ENCODE measurements at regions not wholly inside any gene's neighbourhood (a gene's known extent, or its start where the extent isn't known, plus 50 kb on each side); places are given as distances from the start of the nearest gene placed in this dataset.

DNA sequence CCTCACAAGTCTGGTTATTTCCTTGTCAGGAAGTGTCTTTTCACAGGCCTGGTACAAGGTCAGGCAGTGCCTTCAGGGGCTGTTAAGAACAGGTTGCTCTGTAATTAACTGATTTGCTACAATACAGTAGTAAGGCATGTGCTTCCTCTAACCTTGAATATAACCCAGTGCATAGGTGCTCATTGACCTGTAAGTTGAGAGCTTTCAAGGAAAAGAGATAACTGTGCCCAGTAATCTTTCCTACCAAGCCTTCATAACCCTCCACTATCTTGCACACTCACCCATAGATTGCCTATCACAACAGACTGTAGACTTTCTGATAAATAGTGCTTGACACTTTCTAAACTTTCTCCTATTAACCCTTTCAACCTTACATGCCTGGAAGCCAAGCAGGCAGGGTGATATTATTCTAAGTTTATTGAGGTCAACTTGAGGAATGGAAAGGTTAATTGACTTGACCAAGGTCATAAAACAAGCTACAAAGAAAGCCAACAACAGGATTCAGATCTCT lies 148.1 kb downstream of the PPARGC1A start:
- H3K27ac ChIP-seq (ENCODE audit: extremely low read depth, low read depth, low read length): no peak overlapping the region
- ChIA-PET CTCF (ENCODE audit: low intra/inter-chr PET ratio) (no interaction called here), POLR2A (no interaction called here)
- no peak overlapping the region for H2AFZ ChIP-seq (ENCODE audit: low read depth, low read length)
- intact Hi-C loops (cut with micrococcal nuclease) (no loop called here), in situ Hi-C loops (cut with MboI) (no loop called here)
- ATAC-seq (no peak), DNase-seq (ENCODE audit: extremely low read depth in 1 of 4, low spot score in 3 of 4) (no peak), FAIRE-seq (no peak)
- H3K9ac ChIP-seq (ENCODE audit: insufficient read depth in 1 of 2, low read depth in 2 of 2, low read length in 2 of 2): no peak overlapping the region
- H3K4me2 ChIP-seq (ENCODE audit: insufficient read depth, low read length): no peak overlapping the region
- no peak overlapping the region for H3K4me3 ChIP-seq
- H3K79me2 ChIP-seq (ENCODE audit: control insufficient read depth, insufficient read depth, low read length): no peaks in the 10 kb centered on the region
- TF ChIP-seq CBFA2T3 (IDR thresholded peaks at IDR 0.05): peak; percentile 8; the same call in 1 of the 2 replicates
- TF ChIP-seq GATAD2B (IDR thresholded peaks at IDR 0.05; ENCODE audit: borderline replicate concordance): no peak
- no peaks in the 10 kb centered on the region for H3K27me3 ChIP-seq (ENCODE audit: control insufficient read depth in 2 of 2, insufficient read depth in 2 of 2, low read length in 2 of 2)
- no peaks in the 10 kb centered on the region for H3K36me3 ChIP-seq (ENCODE audit: control insufficient read depth, insufficient read depth, low read length)
- BruUV-seq (replicated peaks): no TSS peak
- H3K9me1 ChIP-seq (ENCODE audit: control insufficient read depth, insufficient read depth, low read length): no peaks in the 10 kb centered on the region
- H4K20me1 ChIP-seq (replicated peaks; ENCODE audit: control insufficient read depth, insufficient read depth, low read length): no peaks in the 10 kb centered on the region; the same call in 1 of the 2 replicates
- H3K9me3 ChIP-seq (replicated peaks; ENCODE audit: control insufficient read depth, insufficient read depth, low read depth, low read length): no peaks in the 10 kb centered on the region
- H3K4me1 ChIP-seq (replicated peaks in 1 of 2; ENCODE audit: control insufficient read depth in 2 of 2, insufficient read depth in 2 of 2, low read length in 2 of 2): no peaks in the 10 kb centered on the region

DNA sequence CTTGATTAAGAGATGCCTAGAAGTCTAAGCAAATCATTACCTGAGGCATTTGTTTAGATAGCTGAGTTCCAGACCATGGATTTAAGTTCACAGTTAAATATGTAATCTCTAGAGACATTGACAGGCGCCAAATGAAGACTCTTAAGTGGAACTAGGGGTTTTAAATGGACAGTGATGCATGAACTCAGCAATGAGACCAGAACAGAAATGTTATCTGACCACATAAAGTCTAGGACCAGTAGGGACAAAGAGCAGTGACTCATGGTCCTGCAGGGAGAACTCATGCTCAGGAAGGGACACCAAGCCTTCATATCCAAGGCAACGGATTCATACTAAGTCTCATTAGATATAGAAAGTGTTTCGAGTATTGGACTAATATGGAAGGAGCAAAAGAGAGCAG lies 152.3 kb downstream of the PPARGC1A start:
- Histone ChIP-seq H3K4me1 (replicated peaks in 1 of 2; ENCODE audit: control insufficient read depth in 2 of 2, insufficient read depth in 2 of 2, low read length in 2 of 2) (no peaks in the 10 kb centered on the region), H3K9ac (ENCODE audit: insufficient read depth in 1 of 2, low read depth in 2 of 2, low read length in 2 of 2) (no peak overlapping the region), H3K9me3 (replicated peaks; ENCODE audit: control insufficient read depth, insufficient read depth, low read depth, low read length) (no peaks in the 10 kb centered on the region), H3K36me3 (ENCODE audit: control insufficient read depth, insufficient read depth, low read length) (no peaks in the 10 kb centered on the region), H3K27me3 (ENCODE audit: control insufficient read depth in 2 of 2, insufficient read depth in 2 of 2, low read length in 2 of 2) (no peaks in the 10 kb centered on the region), H3K4me2 (ENCODE audit: insufficient read depth, low read length) (no peak overlapping the region), H3K27ac (ENCODE audit: extremely low read depth, low read depth, low read length) (no peak overlapping the region), H3K79me2 (ENCODE audit: control insufficient read depth, insufficient read depth, low read length) (no peaks in the 10 kb centered on the region), H4K20me1 (replicated peaks; ENCODE audit: control insufficient read depth, insufficient read depth, low read length) (no peaks in the 10 kb centered on the region; the same call in 1 of the 2 replicates), H2AFZ (ENCODE audit: low read depth, low read length) (no peak overlapping the region), H3K4me3 (no peak overlapping the region), H3K9me1 (ENCODE audit: control insufficient read depth, insufficient read depth, low read length) (no peaks in the 10 kb centered on the region)
- CTCF ChIA-PET (ENCODE audit: low intra/inter-chr PET ratio): no interaction called here
- no peak for ATAC-seq
- POLR2A ChIA-PET: no interaction called here
- BruUV-seq (replicated peaks): no TSS peak
- no peak for FAIRE-seq
- in situ Hi-C loops (cut with MboI): no loop called here
- intact Hi-C loops (cut with micrococcal nuclease): no loop called here
- TF ChIP-seq SMAD1 (IDR thresholded peaks at IDR 0.05; ENCODE audit: low read depth, low read length, partially characterized antibody) (no peak), FUS (optimal IDR thresholded peaks at IDR 0.05; ENCODE audit: low read depth, low read length) (no peak), ZNF75A (CRISPR knock-in tag; IDR thresholded peaks at IDR 0.05) (no peak), GATA2 (CRISPR knock-in tag; IDR thresholded peaks at IDR 0.05) (no peak), POLR2G (IDR thresholded peaks at IDR 0.05; ENCODE audit: low read depth, low read length) (no peak), KHSRP (IDR thresholded peaks at IDR 0.05) (no peak), SUPT5H (IDR thresholded peaks at IDR 0.05) (no peak), ZKSCAN1 (IDR thresholded peaks at IDR 0.05; ENCODE audit: low read depth, low read length) (no peak), ZBTB17 (CRISPR knock-in tag; IDR thresholded peaks at IDR 0.05) (no peak), EWSR1 (IDR thresholded peaks at IDR 0.05; ENCODE audit: borderline replicate concordance, low read depth, partially characterized antibody) (no peak), CCAR2 (IDR thresholded peaks at IDR 0.05; ENCODE audit: low read depth, low read length) (no peak), HMGN3 (IDR thresholded peaks at IDR 0.05; ENCODE audit: borderline replicate concordance, extremely low read depth, insufficient read length, low read depth, low read length) (no peak)
- TF ChIP-seq, protein P1, sequence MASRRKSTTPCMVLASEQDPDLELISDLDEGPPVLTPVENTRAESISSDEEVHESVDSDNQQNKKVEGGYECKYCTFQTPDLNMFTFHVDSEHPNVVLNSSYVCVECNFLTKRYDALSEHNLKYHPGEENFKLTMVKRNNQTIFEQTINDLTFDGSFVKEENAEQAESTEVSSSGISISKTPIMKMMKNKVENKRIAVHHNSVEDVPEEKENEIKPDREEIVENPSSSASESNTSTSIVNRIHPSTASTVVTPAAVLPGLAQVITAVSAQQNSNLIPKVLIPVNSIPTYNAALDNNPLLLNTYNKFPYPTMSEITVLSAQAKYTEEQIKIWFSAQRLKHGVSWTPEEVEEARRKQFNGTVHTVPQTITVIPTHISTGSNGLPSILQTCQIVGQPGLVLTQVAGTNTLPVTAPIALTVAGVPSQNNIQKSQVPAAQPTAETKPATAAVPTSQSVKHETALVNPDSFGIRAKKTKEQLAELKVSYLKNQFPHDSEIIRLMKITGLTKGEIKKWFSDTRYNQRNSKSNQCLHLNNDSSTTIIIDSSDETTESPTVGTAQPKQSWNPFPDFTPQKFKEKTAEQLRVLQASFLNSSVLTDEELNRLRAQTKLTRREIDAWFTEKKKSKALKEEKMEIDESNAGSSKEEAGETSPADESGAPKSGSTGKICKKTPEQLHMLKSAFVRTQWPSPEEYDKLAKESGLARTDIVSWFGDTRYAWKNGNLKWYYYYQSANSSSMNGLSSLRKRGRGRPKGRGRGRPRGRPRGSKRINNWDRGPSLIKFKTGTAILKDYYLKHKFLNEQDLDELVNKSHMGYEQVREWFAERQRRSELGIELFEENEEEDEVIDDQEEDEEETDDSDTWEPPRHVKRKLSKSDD (conservative IDR thresholded peaks at IDR 0.05; ENCODE audit: low read length): no peak
- DNase-seq (ENCODE audit: extremely low read depth in 1 of 4, low spot score in 3 of 4): no peak
- WGBS (ENCODE audit: insufficient coverage, low coverage, missing lambda C conversion rate): 0% methylated on average over 3 of the region's 3 CpGs

Measured in K562 (cell line).